Peyer's patch (tissue), 4 donors: ENCODE measurements at regions not wholly inside any gene's neighbourhood (a gene's known extent, or its start where the extent isn't known, plus 50 kb on each side); places are given as distances from the start of the nearest gene placed in this dataset.

Experiments used
- DNase-seq, 3 donors: peaks; one replicate each; pipeline ENCODE4 v3.0.0-alpha.2; 2017 to 2019
- H3K27ac ChIP-seq, 4 donors: fragments of 200-600 bp; sonication (generic); one replicate each; pipeline ENCODE4 v1.5.1; 2016 to 2019
- H3K27me3 ChIP-seq, 2 donors: fragments of 200-600 bp; sonication (generic); one replicate each; pipeline ENCODE4 v1.5.1; 2019
- H3K36me3 ChIP-seq, 3 donors: fragments of 200-600 bp; sonication (generic); one replicate each; pipeline ENCODE4 v1.5.1; 2016 to 2019
- H3K4me1 ChIP-seq, 4 donors: fragments of 200-600 bp; sonication (generic); one replicate each; pipeline ENCODE4 v1.5.1; 2016 to 2019
- H3K4me3 ChIP-seq, 4 donors: fragments of 200-600 bp; sonication (generic); 1 replicate in 3 of 4; 2 replicates in 1 of 4; pipeline ENCODE4 v1.5.1; 2016 to 2019; ENCODE audit warnings: mild to moderate bottlenecking in 1 of 4
- H3K9me3 ChIP-seq, 4 donors: fragments of 200-600 bp; sonication (generic); one replicate each; pipeline ENCODE4 v1.5.1; 2016 to 2019; ENCODE audit warnings: mild to moderate bottlenecking in 1 of 4
- POLR2A ChIP-seq, 2 donors: fragments of 450-650 bp; IDR thresholded peaks; one replicate each; pipeline ENCODE4 v1.5.1; 2017; ENCODE audit warnings: antibody characterized with exemption in 2 of 2, mild to moderate bottlenecking in 2 of 2, moderate library complexity in 2 of 2
- TF ChIP-seq, protein P1 (sequence below), 6 experiments: fragments of 450-650 bp in 4 of 6; fragments of 200-600 bp in 2 of 6; sonication (generic) in 1 of 6; IDR thresholded peaks; one replicate each; pipeline ENCODE4 v1.5.1; 2017 to 2019; ENCODE audit warnings: antibody characterized with exemption in 6 of 6, mild to moderate bottlenecking in 3 of 6, moderate library complexity in 1 of 6

GRCh38 chr5:74030821-74031220 is 404.8 kb downstream of the ARHGEF28 start:
- H3K9me3 ChIP-seq = no peaks in the 10 kb centered on the region
- no peaks in the 10 kb centered on the region for H3K27me3 ChIP-seq
- TF ChIP-seq POLR2A (IDR thresholded peaks at IDR 0.05) = no peak
- TF ChIP-seq, protein P1, sequence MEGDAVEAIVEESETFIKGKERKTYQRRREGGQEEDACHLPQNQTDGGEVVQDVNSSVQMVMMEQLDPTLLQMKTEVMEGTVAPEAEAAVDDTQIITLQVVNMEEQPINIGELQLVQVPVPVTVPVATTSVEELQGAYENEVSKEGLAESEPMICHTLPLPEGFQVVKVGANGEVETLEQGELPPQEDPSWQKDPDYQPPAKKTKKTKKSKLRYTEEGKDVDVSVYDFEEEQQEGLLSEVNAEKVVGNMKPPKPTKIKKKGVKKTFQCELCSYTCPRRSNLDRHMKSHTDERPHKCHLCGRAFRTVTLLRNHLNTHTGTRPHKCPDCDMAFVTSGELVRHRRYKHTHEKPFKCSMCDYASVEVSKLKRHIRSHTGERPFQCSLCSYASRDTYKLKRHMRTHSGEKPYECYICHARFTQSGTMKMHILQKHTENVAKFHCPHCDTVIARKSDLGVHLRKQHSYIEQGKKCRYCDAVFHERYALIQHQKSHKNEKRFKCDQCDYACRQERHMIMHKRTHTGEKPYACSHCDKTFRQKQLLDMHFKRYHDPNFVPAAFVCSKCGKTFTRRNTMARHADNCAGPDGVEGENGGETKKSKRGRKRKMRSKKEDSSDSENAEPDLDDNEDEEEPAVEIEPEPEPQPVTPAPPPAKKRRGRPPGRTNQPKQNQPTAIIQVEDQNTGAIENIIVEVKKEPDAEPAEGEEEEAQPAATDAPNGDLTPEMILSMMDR (IDR thresholded peaks at IDR 0.05) = no peak
- DNase-seq = no peak
- H3K36me3 ChIP-seq = no peaks in the 10 kb centered on the region
- no peaks in the 10 kb centered on the region for H3K4me1 ChIP-seq
- H3K4me3 ChIP-seq = no peak overlapping the region
- H3K27ac ChIP-seq = no peak overlapping the region

DNA sequence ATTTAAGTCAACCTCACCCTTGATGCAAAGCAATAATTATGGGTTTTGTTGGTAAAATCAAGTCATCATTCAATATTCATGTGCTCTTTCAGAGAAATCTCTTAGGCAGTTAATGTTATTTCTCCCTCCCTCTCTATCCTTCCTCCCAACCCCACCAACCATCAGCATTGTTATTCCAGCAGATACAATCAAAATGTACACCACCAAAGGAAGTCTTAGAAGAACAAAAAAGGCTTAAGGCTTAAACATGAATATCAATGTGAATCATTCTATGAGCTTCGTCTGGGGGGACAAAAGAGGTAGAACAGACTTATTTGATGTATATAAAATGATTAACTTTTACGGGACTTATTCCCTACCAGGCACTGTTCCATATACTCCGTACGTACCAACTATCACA is 404.4 kb downstream of the ARHGEF28 start:
- no peaks in the 10 kb centered on the region for H3K27me3 ChIP-seq
- H3K4me3 ChIP-seq = no peak overlapping the region
- TF ChIP-seq, protein P1 (IDR thresholded peaks at IDR 0.05) = no peak
- no peak for TF ChIP-seq POLR2A (IDR thresholded peaks at IDR 0.05)

DNA sequence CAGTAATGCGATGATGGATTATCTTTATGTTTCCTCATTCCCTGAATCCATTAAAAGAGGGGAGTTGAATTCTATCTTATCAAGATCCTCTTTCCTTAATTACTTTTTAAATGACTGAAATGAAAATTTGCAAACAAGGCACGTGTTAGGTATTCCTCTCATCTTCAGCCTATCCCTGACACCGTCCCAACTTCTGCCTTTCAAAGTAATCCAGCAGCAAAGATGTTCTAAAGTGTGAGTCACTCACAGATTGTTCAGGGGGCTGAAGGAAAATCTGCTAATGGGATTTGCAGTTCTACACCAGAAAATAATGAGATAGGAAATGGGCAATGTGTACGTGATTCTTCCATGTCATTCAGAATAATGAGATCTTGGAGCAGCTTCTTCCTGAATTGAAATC is 403.0 kb downstream of the ARHGEF28 start:
- no peak for TF ChIP-seq POLR2A (IDR thresholded peaks at IDR 0.05)
- TF ChIP-seq, protein P1 (IDR thresholded peaks at IDR 0.05) = no peak
- DNase-seq = no peak
- no peak overlapping the region for H3K4me3 ChIP-seq
- H3K4me1 ChIP-seq = no peaks in the 10 kb centered on the region
- no peak overlapping the region for H3K27ac ChIP-seq
- no peaks in the 10 kb centered on the region for H3K36me3 ChIP-seq
- no peaks in the 10 kb centered on the region for H3K27me3 ChIP-seq
- no peaks in the 10 kb centered on the region for H3K9me3 ChIP-seq

More for the DNA sequence above, 404.4 kb downstream of the ARHGEF28 start:
- Histone ChIP-seq H3K4me1 (no peaks in the 10 kb centered on the region), H3K9me3 (no peaks in the 10 kb centered on the region), H3K27ac (no peak overlapping the region), H3K36me3 (no peaks in the 10 kb centered on the region)
- DNase-seq = no peak

- Histone ChIP-seq H3K4me1 (no peaks in the 10 kb centered on the region), H3K27me3 (no peaks in the 10 kb centered on the region), H3K4me3 (no peak overlapping the region), H3K36me3 (no peaks in the 10 kb centered on the region), H3K27ac (no peak overlapping the region), H3K9me3 (no peaks in the 10 kb centered on the region)
- no peak for DNase-seq
- TF ChIP-seq POLR2A (IDR thresholded peaks at IDR 0.05) = no peak
- TF ChIP-seq, protein P1 (IDR thresholded peaks at IDR 0.05) = no peak
These were observed 402.4 kb downstream of the ARHGEF28 start for GRCh38 chr5:74028406-74028805.

- no peak for TF ChIP-seq POLR2A (IDR thresholded peaks at IDR 0.05)
- TF ChIP-seq, protein P1 (IDR thresholded peaks at IDR 0.05) = no peak
- Histone ChIP-seq H3K36me3 (no peaks in the 10 kb centered on the region), H3K4me3 (no peak overlapping the region), H3K27me3 (no peaks in the 10 kb centered on the region), H3K4me1 (no peaks in the 10 kb centered on the region), H3K9me3 (no peaks in the 10 kb centered on the region), H3K27ac (no peak overlapping the region)
- no peak for DNase-seq
These were observed 401.8 kb downstream of the ARHGEF28 start for GRCh38 chr5:74027732-74028338.

DNA sequence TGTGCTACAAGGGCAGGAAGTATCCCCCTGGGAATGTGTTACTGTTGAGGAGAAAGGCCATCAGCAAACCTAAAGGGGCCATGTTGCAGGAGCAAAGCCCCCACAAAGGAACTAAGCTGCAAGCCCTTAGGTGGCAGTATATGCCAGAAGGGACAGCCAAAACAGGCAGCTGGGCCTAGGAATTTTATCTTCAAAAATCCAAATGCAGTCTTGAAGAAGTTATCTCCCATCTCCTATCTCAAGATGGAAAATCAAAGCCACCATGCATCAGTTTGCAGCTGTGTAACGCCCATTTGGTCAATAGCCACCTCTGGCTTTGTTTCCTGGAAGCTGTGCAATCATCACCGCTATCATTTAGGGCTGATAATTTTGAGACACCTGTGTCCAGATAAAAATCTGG is 400.3 kb downstream of the ARHGEF28 start:
- H3K4me1 ChIP-seq = no peaks in the 10 kb centered on the region
- H3K27ac ChIP-seq = no peak overlapping the region
- TF ChIP-seq, protein P1 (IDR thresholded peaks at IDR 0.05) = no peak
- TF ChIP-seq POLR2A (IDR thresholded peaks at IDR 0.05) = no peak
- H3K36me3 ChIP-seq = no peaks in the 10 kb centered on the region
- no peak overlapping the region for H3K4me3 ChIP-seq
- no peak for DNase-seq
- no peaks in the 10 kb centered on the region for H3K9me3 ChIP-seq
- H3K27me3 ChIP-seq = no peaks in the 10 kb centered on the region
